ENCODE measurements at regions not wholly inside any gene's neighbourhood (a gene's known extent, or its start where the extent isn't known, plus 50 kb on each side); places are given as distances from the start of the nearest gene placed in this dataset.

GRCh38 chr1:112040891-112041740 lies 51.6 kb upstream of the KCND3 start:
- no peak for DNase-seq (ENCODE audit: low read depth)

- DNase-seq (ENCODE audit: low read depth) = no peak
Observed at GRCh38 chr1:112043901-112044300, 54.4 kb upstream of the KCND3 start.

GRCh38 chr1:112044745-112045144 lies 55.3 kb upstream of the KCND3 start:
- no peak for DNase-seq (ENCODE audit: low read depth)

GRCh38 chr1:112046630-112047029 lies 57.2 kb upstream of the KCND3 start:
- no peak for DNase-seq (ENCODE audit: low read depth)

GRCh38 chr1:112048421-112048820 lies 59.0 kb upstream of the KCND3 start:
- no peak for DNase-seq (ENCODE audit: low read depth)

DNA sequence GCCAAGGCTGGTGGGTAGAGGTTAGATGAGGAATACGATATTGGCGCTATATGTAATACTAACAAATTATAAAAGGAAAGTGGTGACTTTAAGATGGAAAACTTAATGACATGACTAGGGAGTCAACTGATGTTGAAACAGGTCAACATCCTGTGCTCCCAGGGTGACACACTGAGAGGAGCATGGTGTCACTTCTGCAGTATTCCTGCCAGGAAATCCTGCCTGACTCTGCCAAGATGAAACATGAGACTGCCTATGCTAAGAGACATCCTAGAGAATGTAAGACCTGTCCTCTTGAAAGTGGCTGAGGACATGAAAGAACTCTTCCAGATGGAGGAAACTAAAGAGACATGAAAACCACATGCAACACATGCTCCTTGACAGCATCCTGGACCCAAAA lies 65.0 kb upstream of the KCND3 start:
- no peak for DNase-seq (ENCODE audit: low read depth)

- no peak for DNase-seq (ENCODE audit: low read depth)
Observed at GRCh38 chr1:112056354-112056753, 66.9 kb upstream of the KCND3 start.

- no peak for DNase-seq (ENCODE audit: low read depth)
Observed at GRCh38 chr1:112057736-112058135, 68.3 kb upstream of the KCND3 start.

DNA sequence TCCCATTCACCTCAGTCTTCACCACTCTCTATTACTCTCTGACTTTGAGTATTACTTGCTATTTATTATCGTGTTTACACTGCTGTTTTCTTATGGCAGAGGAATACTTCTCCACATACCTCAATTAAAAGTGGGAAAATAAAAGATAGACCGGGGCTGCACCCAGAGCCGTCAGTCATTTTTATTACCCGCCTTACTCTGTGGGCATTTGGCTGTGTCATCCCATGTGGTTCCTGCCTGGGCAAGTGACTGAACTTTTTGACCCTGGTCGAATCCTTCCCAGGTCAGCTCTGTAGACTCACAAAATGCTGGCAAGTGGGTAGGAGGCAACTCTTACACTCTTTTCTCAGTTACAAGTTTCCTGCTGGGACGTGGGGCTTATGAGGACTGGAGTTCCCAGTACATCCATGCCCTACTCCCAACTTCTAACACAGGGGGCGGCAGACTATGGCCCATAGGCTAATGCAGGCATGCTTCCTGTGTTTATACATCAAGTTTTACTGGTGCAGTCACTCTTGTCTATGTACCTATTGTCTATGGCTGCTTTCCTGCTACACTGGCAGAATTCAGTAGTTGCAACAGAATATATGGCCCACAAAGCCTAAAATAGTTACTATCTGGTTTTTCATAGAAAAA lies 69.5 kb upstream of the KCND3 start:
- DNase-seq (ENCODE audit: low read depth) = no peak

- no peak for DNase-seq (ENCODE audit: low read depth)
Observed at GRCh38 chr1:112059679-112060078, 70.2 kb upstream of the KCND3 start.

DNA sequence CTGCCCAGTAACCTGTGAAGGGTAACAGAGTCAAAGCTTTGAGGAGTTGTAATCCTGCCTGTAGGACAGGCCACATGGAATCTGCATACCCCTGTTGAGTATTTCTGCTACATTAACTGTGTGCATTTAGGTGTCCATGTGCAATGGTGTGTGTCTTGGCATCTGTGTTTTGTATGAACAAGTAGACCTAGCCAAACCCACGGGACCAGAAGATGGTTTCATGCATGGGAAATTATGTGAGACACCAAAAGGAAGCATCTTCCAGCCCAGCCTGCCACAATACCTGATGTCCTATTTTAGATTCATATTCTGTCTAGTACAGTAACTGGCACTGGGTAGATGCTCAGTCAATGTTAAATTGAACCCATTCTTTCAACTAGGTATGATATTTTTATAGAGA lies 70.8 kb upstream of the KCND3 start:
- DNase-seq (ENCODE audit: low read depth) = no peak

DNA sequence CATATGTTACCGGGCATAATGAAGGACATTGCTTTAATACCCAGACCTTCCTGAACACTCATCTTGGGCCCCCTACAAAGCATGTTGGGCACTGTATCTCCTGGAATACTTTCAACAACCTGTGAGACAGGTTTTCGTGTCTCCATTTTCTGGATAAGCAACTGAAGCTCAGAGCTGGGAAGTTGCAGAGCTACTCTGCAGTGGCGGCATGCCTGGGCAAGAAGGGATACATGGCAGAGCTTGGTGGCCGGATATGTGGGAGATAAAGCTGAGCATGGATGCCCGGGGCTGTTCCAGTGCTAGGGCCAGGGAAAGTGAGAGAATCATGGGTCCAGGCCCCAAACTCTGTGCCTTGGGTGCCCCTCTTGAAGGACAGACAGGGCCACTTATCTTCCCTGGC lies 71.6 kb upstream of the KCND3 start:
- no peak for DNase-seq (ENCODE audit: low read depth)

GRCh38 chr1:112061901-112062320 lies 72.4 kb upstream of the KCND3 start:
- DNase-seq (ENCODE audit: low read depth) = no peak

GRCh38 chr1:112063781-112064728 lies 74.6 kb upstream of the KCND3 start:
- DNase-seq (ENCODE audit: low read depth) = no peak

- no peak for DNase-seq (ENCODE audit: low read depth)
Observed at GRCh38 chr1:112067989-112068388, 78.5 kb upstream of the KCND3 start.

DNA sequence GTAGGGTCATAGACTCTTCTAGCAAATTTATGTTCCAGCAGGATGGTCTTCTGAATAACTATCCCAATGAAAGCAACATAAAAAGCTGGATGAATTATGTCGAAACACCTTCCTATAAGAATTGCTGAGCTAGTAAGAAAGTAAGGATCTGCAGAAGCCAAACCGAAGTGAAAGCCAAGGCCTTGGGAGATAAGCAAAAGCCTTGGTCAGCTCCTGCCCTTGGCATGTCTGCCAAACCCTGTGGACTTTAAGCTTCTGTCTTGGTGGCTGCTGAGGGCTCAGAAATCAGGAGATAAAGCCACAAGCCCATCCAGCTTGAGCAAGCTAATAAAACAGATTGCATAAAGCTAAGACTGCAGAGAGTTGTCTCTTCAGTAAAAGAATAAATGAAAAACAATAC lies 81.2 kb upstream of the KCND3 start:
- no peak for DNase-seq (ENCODE audit: low read depth)

GRCh38 chr1:112074711-112075110 lies 85.2 kb upstream of the KCND3 start:
- no peak for DNase-seq (ENCODE audit: low read depth)

DNA sequence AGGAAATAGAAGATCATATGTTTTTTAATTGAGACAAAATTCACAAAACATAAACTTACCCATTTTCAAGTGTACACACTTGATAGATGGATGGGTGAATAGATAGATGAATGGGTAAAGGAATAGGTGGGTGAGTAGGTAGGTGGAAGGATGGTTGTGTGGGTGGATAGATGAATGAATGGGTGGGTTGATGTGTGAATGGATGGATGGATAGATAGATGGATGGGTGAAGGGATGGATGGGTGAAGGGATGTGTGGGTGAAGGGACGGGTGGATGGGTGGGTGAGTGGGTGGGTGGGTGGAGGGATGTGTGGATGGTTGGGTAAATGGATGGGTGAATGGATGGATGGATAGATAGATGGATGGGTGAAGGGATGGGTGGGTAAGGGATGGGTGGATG lies 86.1 kb upstream of the KCND3 start:
- DNase-seq (ENCODE audit: low read depth) = no peak

DNA sequence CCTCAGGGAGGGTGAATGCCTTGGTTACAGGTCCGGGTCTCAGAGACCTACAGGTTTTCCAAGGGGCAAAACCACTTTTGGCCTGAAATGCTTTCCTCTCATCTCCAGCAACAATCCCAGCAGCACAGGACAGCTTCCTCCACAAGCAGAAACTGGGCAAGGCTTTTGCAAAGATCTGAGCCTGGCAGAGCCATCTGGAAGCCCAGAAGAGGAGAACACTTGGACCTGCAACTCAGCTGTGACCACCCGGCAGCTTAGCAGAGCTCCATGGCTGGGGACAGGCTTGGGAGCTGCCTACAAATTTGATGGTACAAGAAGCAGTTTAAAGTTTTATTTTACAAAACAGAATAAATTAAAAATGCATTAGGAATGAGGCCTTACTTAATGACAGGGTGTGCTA lies 90.0 kb upstream of the KCND3 start:
- DNase-seq (ENCODE audit: low read depth) = no peak

GRCh38 chr1:112083487-112083886 lies 94.0 kb upstream of the KCND3 start:
- no peak for DNase-seq (ENCODE audit: low read depth)

DNA sequence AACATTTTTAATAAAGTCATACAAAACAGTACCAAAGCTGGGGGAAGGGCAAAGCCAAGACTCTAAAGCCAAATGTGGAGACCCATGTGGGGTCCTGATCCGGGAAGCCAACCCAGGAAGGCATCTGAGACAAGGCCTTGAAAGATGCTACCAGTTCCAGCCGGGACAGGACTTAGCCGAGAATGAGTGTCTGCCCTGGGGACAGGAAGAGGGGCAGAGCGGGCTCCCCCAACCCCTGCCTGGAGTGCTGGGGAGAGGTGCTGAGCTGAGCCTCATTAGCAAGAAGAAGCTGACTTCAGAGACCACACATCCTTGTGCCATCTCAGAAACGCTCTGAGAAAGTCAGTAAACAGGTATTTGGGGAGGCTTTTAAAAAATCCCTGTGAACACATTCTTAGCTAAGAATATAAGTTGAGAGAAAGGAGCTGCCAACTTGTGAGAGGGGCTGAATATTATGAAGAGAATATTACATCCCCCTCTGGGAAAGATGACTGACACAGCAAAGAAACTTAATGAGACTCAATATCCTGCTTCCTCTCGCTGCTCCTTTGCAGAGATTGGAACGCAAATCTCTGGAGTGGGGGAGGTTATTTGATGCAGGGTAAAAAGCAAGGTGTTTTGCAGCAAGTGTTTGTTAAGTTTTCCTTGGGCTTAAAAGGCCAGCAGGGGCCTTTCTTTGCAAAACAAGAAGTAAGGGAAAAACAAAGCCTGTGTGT lies 103.3 kb upstream of the KCND3 start:
- DNase-seq (ENCODE audit: low read depth) = no peak

DNA sequence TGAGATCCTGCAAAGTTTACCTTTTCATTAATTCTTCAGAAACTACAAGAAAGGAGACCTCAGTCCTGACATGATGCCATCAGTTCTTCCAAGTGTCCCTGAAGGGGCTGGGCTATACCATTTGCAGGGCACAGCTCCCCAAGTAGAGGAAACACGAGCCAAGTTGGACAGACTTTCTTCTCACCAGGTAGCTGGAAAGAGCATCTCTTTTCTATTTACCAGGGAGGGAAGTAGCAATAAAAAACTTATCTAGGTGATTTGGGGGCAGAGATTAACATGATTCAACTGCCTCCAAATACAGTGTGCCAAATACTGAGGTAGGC lies 103.9 kb upstream of the KCND3 start:
- no peak for DNase-seq (ENCODE audit: low read depth)
